HG02840 (cell line): ENCODE measurements at regions not wholly inside any gene's neighbourhood (a gene's known extent, or its start where the extent isn't known, plus 50 kb on each side); places are given as distances from the start of the nearest gene placed in this dataset.

Experiments
- ATAC-seq: cut with Tn5 transposase; IDR thresholded peaks from one replicate; pipeline ENCODE4 v1.9.1; 2021; ENCODE audit warnings: mild to moderate bottlenecking, moderate library complexity, moderate number of reproducible peaks; ENCODE audit not compliant: unreplicated experiment, low FRiP score

- peak; percentile 79 for ATAC-seq
Measured at GRCh38 chr6:121849477-121849876, 414.0 kb downstream of the GJA1 start.

GRCh38 chr6:121851056-121851455 is 415.6 kb downstream of the GJA1 start:
- no peak for ATAC-seq

GRCh38 chr6:121853686-121854085 is 418.2 kb downstream of the GJA1 start:
- no peak for ATAC-seq

- ATAC-seq = no peak
Measured at GRCh38 chr6:121855521-121855920, 420.1 kb downstream of the GJA1 start.

GRCh38 chr6:121856296-121856695 is 420.9 kb downstream of the GJA1 start:
- ATAC-seq = no peak

- ATAC-seq = no peak
Measured at GRCh38 chr6:121857551-121857950, 422.1 kb downstream of the GJA1 start.

GRCh38 chr6:121858310-121858709 is 422.9 kb downstream of the GJA1 start:
- no peak for ATAC-seq

GRCh38 chr6:121858986-121859385 is 423.5 kb downstream of the GJA1 start:
- ATAC-seq = no peak

- no peak for ATAC-seq
Measured at GRCh38 chr6:121865811-121866210, 430.4 kb downstream of the GJA1 start.

- ATAC-seq = no peak
Measured at GRCh38 chr6:121867095-121867494, 431.6 kb downstream of the GJA1 start.

- ATAC-seq = no peak
Measured at GRCh38 chr6:121868206-121868605, 432.8 kb downstream of the GJA1 start.

- ATAC-seq = no peak
Measured at GRCh38 chr6:121873595-121873994, 438.1 kb downstream of the GJA1 start.

- ATAC-seq = no peak
Measured at GRCh38 chr6:121876721-121877120, 441.3 kb downstream of the GJA1 start.

- no peak for ATAC-seq
Measured at GRCh38 chr6:121879149-121879548, 443.7 kb downstream of the GJA1 start.

- no peak for ATAC-seq
Measured at GRCh38 chr6:121880831-121881230, 445.4 kb downstream of the GJA1 start.

GRCh38 chr6:121881974-121882667 is 446.7 kb downstream of the GJA1 start:
- no peak for ATAC-seq

GRCh38 chr6:121884091-121884490 is 448.6 kb downstream of the GJA1 start:
- no peak for ATAC-seq

- no peak for ATAC-seq
Measured at GRCh38 chr6:121884620-121885019, 449.2 kb downstream of the GJA1 start.

GRCh38 chr6:121885399-121886152 is 450.1 kb downstream of the GJA1 start:
- ATAC-seq = no peak

GRCh38 chr6:121886223-121886830 is 450.9 kb downstream of the GJA1 start:
- no peak for ATAC-seq

- ATAC-seq = no peak
Measured at GRCh38 chr6:121887724-121888123, 452.3 kb downstream of the GJA1 start.
